ENCODE measurements at regions not wholly inside any gene's neighbourhood (a gene's known extent, or its start where the extent isn't known, plus 50 kb on each side); places are given as distances from the start of the nearest gene placed in this dataset.

- TF ChIP-seq, protein P1, sequence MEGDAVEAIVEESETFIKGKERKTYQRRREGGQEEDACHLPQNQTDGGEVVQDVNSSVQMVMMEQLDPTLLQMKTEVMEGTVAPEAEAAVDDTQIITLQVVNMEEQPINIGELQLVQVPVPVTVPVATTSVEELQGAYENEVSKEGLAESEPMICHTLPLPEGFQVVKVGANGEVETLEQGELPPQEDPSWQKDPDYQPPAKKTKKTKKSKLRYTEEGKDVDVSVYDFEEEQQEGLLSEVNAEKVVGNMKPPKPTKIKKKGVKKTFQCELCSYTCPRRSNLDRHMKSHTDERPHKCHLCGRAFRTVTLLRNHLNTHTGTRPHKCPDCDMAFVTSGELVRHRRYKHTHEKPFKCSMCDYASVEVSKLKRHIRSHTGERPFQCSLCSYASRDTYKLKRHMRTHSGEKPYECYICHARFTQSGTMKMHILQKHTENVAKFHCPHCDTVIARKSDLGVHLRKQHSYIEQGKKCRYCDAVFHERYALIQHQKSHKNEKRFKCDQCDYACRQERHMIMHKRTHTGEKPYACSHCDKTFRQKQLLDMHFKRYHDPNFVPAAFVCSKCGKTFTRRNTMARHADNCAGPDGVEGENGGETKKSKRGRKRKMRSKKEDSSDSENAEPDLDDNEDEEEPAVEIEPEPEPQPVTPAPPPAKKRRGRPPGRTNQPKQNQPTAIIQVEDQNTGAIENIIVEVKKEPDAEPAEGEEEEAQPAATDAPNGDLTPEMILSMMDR (IDR thresholded peaks at IDR 0.05; ENCODE audit: insufficient read depth, low read length): no peak
- no peak overlapping the region for H3K4me3 ChIP-seq (ENCODE audit: low read depth, low read length)
- DNase-seq (ENCODE audit: low read depth): peak; percentile 12
Measured at GRCh38 chr2:193561054-193561453, 1366.3 kb upstream of the TMEFF2 start.

GRCh38 chr2:193556766-193557470 is 1362.2 kb upstream of the TMEFF2 start:
- DNase-seq (ENCODE audit: low read depth): peak; percentile 21
- TF ChIP-seq, protein P1 (IDR thresholded peaks at IDR 0.05; ENCODE audit: insufficient read depth, low read length): no peak
- H3K4me3 ChIP-seq (ENCODE audit: low read depth, low read length): no peak overlapping the region

GRCh38 chr2:193549661-193550060 is 1354.9 kb upstream of the TMEFF2 start:
- no peak overlapping the region for H3K4me3 ChIP-seq (ENCODE audit: low read depth, low read length)
- TF ChIP-seq, protein P1 (IDR thresholded peaks at IDR 0.05; ENCODE audit: insufficient read depth, low read length): no peak
- DNase-seq (ENCODE audit: low read depth): peak; percentile 4

DNA sequence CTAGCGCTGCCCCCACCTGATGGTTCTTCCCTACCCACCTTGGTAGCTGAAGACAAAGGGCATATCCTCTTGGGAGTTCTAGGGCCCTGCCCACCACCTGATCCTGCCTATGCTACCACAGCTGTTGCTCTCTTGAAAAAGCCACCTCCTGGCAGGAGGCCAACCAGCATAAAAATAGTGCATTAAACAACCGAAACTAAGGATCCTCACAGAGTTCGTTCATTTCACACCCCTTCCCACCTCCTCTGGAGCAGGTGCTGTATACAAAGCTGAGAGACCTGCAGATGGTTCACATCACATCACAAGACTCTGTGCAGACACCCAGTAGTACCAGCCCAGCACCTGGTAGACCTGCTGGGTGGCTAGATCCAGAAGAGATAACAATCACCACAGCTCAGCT is 1348.0 kb upstream of the TMEFF2 start:
- DNase-seq (ENCODE audit: low read depth): no peak
- H3K4me3 ChIP-seq (ENCODE audit: low read depth, low read length): no peak overlapping the region
- TF ChIP-seq, protein P1 (IDR thresholded peaks at IDR 0.05; ENCODE audit: insufficient read depth, low read length): no peak

GRCh38 chr2:193539188-193539587 is 1344.5 kb upstream of the TMEFF2 start:
- DNase-seq (ENCODE audit: low read depth): no peak
- TF ChIP-seq, protein P1 (IDR thresholded peaks at IDR 0.05; ENCODE audit: insufficient read depth, low read length): no peak
- no peak overlapping the region for H3K4me3 ChIP-seq (ENCODE audit: low read depth, low read length)

DNA sequence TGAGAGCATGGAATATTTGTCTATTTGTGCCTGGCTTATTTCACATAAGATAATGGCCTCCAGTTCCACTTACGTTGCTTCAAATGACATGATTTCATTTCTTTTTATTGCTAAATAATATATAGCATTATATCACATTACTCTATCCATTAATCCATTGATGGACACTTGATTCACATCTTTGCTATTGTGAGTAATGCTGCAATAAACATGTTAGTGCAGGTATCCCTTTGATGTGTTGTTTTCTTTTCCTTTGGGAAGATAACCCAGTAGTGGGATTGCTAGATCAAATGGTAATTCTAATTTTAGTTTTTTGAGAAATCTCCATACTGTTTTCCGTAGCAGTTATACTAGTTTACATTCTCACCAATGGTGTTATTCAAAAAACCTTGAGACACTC is 1343.3 kb upstream of the TMEFF2 start:
- TF ChIP-seq, protein P1 (IDR thresholded peaks at IDR 0.05; ENCODE audit: insufficient read depth, low read length): no peak

GRCh38 chr2:193537531-193537930 is 1342.8 kb upstream of the TMEFF2 start:
- no peak overlapping the region for H3K4me3 ChIP-seq (ENCODE audit: low read depth, low read length)
- peak; percentile 9 for DNase-seq (ENCODE audit: low read depth)
- TF ChIP-seq, protein P1 (IDR thresholded peaks at IDR 0.05; ENCODE audit: insufficient read depth, low read length): no peak

More for the DNA sequence above, 1343.3 kb upstream of the TMEFF2 start:
- DNase-seq (ENCODE audit: low read depth): no peak
- no peak overlapping the region for H3K4me3 ChIP-seq (ENCODE audit: low read depth, low read length)

Measured in fibroblast of the aortic adventitia (primary cell).